Epithelial cell of esophagus (primary cell): ENCODE measurements at regions not wholly inside any gene's neighbourhood (a gene's known extent, or its start where the extent isn't known, plus 50 kb on each side); places are given as distances from the start of the nearest gene placed in this dataset.
A peak's percentile ranks its signal among the peaks of the same experiment; 100 is the strongest.

ENCODE experiments used
- DNase-seq: peaks from one replicate; pipeline ENCODE4 v3.0.0; 2010; ENCODE audit warnings: low read depth
- H3K4me3 ChIP-seq: 2 replicates; pipeline ENCODE4 v1.5.1; 2011; ENCODE audit warnings: mild to moderate bottlenecking, low read length, control low read depth
- CTCF ChIP-seq: IDR thresholded peaks from 2 replicates; pipeline ENCODE4 v1.5.1; 2011; ENCODE audit warnings: low read depth, mild to moderate bottlenecking, low read length, control low read depth, inconsistent platforms; ENCODE audit not compliant: insufficient read depth; ENCODE audit errors: missing control alignments

GRCh38 chr3:148332509-148332908 is 365.2 kb upstream of the AGTR1 start:
- no peak for TF ChIP-seq CTCF
- H3K4me3 ChIP-seq: no peak overlapping the region
- no peak for DNase-seq

- TF ChIP-seq CTCF: no peak
- H3K4me3 ChIP-seq: no peak overlapping the region
- peak; percentile 29 for DNase-seq
Measured at GRCh38 chr3:148333091-148333490, 364.6 kb upstream of the AGTR1 start.

GRCh38 chr3:148335612-148336011 is 362.1 kb upstream of the AGTR1 start:
- no peak overlapping the region for H3K4me3 ChIP-seq
- peak; percentile 30 for DNase-seq
- no peak for TF ChIP-seq CTCF

- TF ChIP-seq CTCF: no peak
- H3K4me3 ChIP-seq: no peak overlapping the region
- DNase-seq: no peak
Measured at GRCh38 chr3:148343416-148343815, 354.3 kb upstream of the AGTR1 start.

- no peak overlapping the region for H3K4me3 ChIP-seq
- TF ChIP-seq CTCF: no peak
- no peak for DNase-seq
Measured at GRCh38 chr3:148344521-148344920, 353.2 kb upstream of the AGTR1 start.

- TF ChIP-seq CTCF: no peak
- no peak for DNase-seq
- no peak overlapping the region for H3K4me3 ChIP-seq
Measured at GRCh38 chr3:148360051-148360450, 337.7 kb upstream of the AGTR1 start.

GRCh38 chr3:148366743-148367410 is 330.8 kb upstream of the AGTR1 start:
- DNase-seq: peak; percentile 15
- no peak overlapping the region for H3K4me3 ChIP-seq
- no peak for TF ChIP-seq CTCF
